Fibroblast of skin of left biceps (primary cell): ENCODE measurements at regions not wholly inside any gene's neighbourhood (a gene's known extent, or its start where the extent isn't known, plus 50 kb on each side); places are given as distances from the start of the nearest gene placed in this dataset.

Experiments
- DNase-seq, 2 experiments: peaks; one replicate each; pipeline ENCODE4 v3.0.0-alpha.2; 2013; ENCODE audit warnings: low read depth in 2 of 2

DNA sequence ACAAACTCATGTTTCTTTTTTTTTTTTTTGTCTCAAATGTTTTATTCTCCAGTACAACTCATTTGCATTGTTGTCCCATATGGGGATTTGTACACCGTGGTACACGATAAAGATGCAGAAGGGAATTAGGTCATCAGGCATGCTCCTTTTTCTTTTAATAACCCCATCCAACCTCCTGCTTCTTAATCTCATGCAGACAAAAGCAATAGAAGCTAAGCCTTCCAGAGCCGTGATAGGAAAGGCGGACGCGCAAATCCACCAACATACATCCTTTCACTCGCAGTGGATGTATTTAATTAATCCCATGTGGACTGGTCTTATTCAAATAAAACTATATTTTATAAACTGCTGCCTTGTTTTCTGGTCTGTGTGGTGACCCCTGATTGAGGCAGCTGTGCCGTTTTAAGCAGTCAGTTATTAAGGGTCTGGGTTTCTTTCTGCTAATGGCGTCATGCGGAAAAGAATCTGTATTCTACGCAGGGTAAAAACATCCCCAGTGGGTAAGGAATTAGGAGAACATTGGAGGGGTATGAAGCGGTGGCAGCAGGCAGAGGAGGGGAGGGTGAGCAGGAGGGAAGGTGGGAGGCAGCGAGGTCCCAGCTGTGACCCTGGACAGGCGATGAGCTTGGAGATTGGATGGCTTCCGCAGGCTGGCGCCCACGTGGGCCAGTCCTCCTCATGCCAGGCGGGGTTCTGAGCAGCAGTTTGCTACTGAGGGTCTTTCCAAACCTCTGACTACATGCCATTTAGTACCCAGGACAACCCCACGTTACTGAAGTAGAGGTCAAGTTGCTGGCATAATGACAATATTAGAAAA is 172.8 kb downstream of the LINC00237 start:
- DNase-seq: no peak

DNA sequence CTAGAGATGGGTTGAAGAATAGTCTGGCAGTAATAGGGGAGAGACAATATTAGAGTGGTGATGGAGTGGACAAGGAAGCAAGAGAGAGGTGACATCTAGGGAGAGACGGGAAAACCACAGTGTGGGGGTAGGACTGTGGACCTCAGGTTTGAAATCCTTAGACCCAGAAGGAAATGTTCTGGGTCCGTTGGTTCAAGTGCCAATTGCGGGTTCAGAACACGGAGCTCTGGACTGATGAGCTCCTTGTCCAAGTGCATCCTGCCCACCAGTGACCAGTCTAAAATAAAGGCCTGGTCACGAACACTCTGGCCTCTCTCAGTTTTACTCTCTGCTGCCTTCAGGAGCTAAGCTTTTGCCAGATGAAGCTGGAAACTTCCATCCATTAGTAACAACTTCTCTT is 174.0 kb downstream of the LINC00237 start:
- no peak for DNase-seq

DNA sequence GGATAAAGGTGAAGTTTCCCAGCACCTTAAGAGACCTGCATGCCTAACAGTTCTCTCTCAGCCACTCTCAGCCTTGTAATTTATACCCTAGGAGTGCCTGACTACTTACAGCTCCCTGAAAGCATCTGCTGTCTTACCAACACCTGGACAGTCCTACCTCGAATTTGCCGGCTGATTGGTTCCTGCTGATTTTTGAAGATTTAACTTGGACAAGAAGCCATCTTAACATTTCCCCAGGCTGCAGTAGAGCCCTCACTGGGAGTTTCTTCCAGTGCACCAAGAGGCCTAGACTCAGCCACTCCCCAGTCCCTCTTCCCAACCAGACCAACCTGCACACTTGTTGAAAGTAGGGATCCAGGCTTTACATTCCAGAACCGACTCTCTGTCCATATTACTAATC is 174.5 kb downstream of the LINC00237 start:
- DNase-seq: no peak

DNA sequence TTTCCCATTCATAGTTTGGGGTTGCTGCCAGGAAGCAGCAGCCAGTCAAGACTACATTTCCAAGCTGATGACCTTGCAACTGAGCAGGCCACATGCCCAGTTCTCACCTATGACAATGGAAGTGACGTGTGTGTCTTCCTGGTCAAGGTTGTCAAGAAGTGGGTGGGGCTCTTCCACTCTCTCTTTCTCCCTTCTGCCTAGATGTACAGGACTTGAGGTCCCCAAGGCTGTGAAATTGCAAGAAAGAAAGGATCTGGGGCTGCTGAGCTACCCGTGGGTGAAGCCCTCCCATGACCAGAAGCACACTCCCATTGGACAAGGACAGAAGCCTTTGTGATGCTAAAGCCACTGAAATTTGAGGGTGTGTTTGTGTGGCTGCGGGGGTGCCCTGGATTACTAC is 175.1 kb downstream of the LINC00237 start:
- no peak for DNase-seq

DNA sequence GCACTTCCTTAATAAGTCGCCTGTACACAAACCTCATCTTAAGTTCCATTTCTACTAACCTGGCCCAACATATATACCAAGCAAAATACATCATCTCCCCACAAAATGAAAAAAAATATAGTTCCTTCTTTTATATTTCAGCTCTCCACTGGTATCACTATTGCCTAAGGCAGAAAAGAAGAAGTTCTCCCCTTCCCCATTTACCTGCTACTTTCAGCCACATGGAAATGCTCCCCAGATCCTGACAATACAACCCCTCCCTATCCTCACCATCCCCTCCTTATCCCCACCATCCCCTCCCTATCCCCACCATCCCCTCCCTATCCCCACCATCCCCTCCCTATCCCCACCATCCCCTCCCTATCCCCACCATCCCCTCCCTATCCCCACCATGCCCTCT is 175.7 kb downstream of the LINC00237 start:
- no peak for DNase-seq

DNA sequence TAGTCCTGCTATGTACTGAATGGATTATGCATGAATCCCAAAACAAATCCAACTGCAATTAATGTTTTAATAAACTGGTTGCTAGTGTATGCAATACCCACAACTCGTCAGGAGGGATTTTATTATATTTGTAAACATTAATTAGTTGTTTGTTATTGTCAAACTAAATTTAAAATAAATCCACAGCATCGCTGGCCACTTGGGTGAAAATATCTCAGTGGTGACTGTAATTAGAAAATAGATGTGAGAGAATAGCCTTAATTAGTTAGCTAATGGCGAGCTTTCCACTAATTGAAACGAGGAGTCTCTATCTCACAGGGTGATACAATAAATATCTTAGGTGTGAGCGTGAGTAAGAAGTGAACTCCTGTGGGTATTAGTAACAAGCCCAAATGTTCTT is 176.8 kb downstream of the LINC00237 start:
- no peak for DNase-seq

DNA sequence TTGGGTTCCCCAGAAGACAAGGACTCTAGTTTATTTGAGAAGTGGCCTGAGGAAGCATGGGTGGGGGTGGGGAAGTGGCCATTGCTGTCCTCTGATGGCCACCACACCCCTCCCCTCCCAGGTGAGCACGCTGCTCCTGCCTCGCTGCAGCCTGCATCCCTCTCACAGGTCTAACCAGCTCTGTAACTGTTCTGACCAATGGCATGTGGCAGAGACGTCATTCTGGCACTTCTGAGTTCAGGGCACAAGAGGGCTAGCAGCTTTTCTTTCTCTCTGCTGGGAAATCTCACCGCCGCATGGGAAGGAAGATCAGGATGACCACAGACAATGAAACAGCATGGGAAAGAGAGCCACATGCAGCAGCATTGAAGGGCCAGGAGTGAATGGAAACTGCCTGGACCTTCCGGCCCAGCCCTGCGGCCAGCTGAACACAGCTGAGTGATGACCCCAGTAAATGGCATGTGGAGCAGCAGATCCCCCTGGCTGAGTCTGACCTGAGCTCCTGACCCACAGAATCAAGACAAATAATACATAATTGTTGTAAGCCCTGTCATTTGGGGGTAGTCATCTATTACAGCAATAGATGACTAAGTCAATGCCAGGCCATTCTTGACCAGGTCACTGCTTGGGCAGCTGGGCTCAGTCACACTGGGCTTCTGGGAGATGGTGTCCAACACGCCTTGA is 179.8 kb downstream of the LINC00237 start:
- no peak for DNase-seq

DNA sequence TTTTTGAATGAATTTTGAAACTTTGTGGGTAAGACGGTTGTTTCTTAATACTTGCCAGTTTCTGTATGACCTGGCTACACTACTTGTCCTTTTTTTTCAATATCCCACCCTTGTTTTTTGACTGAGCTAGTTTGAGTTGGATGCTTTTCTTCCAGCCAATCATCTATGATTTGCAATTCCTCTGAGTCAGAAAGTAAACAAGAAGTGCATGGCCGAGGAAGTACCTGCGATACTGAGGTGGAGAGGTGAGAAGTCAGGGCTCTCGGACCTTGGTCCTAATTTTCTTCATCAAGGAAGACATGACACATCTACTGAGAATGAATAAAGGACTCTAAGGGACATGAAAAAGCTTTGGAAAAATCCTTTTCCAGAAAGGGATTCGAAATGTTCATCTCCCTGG is 185.7 kb downstream of the LINC00237 start:
- no peak for DNase-seq

DNA sequence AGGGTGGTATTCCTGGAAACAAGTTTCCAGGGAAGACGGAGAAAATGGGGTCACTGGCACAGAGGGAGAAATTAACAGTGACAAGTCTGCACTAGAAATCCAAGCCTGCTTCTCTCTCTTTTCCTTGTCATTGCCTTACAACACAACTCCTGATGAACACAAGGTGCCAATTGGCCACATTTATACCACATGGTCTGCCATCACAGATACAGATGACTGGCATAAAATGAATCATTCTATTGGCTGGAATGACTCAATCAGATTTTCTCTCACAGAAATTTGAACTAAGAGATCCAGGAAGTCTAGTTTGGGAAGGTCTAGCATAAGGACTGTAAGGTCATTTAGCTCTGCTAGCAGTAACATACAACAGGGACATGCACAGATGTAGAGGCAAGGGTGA is 190.3 kb downstream of the LINC00237 start:
- DNase-seq: no peak

DNA sequence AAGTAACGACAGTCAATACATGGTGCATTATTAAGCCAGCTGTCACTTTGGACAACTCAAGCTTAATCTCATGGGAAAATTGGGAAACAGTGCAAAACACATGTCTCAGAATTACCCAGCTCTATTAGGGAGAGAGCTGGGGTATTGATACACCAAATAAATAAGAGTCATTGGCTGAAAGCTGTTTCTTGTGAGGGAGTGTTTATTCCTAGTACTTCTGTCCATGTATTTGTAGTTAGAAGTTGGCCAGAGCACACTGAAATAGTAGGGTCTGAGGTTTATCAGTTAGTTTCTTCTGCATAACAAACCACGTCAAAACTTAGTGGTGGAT is 192.0 kb upstream of the RALGAPA2 start:
- DNase-seq: no peak

DNA sequence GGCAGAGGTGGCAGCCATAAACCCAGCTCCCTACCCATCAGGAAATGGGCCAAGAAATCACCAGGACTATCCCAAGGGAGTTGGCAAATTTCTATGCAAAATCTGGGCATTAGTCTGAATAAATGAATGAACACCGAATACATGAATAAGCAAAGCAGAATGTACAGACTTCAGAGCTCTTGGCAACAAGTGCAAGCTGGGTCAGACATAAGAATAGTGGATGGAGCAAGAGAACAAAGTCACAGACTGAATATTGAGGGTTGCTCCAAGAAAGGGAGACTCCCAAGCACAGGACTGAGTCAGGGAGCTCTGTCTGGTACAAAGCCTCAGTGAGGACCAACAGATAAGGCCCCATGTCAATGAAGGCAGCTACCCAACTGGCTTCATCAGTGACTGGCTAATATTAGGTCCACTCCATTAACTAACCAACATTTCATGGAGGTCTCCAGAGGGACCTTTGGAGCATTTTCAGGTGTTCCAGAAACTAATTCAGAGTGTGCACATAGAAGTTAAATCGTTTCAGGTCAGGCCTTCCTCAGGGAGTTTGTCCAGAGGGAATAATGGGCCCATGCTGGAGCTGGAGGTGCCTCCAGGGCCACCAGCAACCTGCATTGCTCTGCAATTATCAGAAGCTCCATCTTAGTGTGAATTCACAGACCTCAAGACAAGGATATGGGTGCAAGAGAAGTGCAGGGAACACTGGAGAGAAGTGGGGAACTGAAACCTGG is 191.5 kb upstream of the RALGAPA2 start:
- no peak for DNase-seq

DNA sequence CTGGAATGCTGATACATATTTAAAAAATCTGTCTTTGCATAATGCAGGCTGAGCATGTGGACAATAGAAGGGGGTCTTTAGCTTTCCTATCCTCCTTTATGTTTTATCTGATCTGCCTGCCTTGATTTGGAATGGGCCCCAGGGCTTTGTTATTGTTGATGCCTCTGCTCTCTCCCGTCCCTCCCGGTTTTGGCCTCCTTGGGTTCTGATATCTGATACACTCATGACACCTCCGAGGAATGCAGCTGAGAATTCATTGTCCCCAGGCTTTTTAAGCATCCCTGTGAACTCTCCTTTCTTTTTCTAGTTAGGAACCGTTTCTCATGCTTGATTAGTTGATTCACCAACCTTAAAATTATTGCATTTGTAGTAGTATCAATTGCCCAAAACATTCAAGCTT is 185.5 kb upstream of the RALGAPA2 start:
- no peak for DNase-seq

DNA sequence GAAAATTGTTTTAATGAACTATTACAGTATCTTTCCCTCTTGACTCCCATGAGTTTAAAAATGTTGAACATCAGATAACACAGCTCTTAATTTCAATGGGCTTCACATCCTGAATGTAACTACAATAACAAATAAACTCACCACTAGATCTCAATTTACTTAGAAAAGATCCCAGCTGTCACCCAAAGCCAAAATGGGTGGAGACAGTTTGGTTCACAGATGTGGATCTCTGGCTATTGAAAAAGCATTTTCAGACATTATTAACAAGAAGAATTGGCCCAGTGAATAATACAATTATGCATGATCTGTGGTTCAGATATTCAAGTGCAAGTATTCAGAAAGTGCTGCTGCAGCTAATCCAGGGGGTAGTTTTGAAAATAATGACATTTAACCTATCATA is 184.7 kb upstream of the RALGAPA2 start:
- no peak for DNase-seq

DNA sequence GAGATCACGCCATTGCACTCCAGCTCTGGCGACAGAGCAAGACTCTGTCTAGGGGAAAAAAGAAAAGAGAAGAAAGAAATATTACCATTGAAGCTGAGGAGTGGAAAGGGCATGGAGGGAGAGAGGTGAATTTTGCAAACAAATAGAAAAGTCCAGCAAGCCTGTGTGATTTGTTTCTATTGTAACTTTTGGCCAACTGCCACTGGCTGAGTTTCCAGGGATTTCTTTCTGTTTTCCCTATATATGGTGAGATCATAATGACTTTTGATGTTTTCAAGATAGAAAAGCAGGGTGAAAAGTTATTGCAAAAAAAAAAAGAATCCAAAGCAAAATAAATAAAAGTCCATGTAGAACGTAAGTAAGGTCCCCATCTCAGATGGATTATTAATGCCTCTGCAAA is 184.2 kb upstream of the RALGAPA2 start:
- DNase-seq: no peak

DNA sequence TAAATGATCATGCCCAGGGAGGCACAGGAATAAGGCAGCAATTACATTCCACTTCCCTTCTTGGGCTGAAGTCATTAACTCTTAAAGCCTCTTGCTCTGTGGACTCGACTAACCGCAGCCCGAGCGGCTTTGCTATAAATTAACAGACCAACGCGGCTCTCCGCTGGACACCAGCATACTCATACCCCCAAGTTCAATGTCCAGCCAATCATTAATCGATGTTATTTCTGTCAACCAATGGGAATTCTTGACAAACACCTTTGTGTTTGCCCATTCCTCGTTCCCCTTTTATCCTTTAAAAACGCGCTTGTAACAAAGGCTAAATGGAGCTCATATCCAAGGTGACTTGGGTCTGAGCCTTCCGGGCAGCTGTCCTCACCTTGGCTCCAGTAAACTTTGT is 183.1 kb upstream of the RALGAPA2 start:
- DNase-seq: no peak

DNA sequence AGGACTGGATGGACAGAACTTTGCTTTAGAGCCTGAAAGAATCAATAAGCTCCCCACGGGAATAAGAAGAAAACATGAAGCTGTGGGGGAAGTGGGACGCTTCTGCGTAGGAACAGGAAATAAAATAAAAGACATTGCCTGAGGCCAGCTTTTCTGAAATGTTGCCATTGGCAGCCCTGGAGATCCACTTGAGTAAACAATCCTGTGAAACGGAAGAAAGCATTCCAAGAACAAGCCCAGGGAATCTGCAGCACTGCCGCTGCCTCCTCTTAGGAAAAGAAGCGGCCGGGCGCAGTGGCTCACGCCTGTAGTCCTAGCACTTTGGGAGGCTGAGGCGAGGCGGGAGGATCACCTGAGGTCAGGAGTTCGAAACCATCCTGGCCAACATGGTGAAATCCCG is 182.3 kb upstream of the RALGAPA2 start:
- DNase-seq: no peak

DNA sequence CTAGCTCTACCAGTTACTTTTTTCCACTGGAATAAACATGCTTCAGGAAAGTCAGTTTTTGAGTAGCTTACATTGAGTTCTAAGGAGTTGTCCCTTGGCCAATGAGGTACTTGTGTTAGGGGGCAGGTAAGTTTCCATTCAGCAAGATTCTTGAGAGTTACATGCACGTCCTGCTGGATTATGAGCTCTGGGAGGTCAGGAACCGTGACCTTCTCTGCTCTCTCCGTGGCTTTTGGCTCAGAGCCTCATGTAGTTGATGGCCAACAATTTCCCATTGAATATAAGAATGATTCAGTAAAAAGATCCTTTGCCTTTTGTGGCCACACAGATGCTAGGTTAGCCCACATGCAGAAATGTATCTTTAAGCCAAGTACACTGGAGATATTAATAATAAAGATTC is 181.8 kb upstream of the RALGAPA2 start:
- no peak for DNase-seq

DNA sequence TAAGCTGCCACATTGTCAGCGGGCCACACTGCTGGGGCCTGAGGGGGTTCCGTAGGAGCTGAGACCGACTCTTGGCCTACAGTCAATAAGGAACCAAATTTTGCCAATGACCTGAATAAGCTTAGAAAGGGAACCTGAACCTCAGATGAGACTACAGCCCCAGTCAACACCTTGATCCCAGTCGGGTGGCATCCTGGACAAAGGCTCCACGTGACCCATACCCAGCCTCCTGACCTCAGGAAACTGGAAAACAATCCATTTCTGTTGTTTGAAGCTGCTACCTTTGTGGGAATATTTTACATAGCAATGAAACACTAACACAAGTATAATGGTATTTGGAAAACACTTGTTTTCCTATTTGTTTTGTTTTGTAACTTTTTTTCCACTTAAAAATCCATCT is 179.9 kb upstream of the RALGAPA2 start:
- DNase-seq: no peak

DNA sequence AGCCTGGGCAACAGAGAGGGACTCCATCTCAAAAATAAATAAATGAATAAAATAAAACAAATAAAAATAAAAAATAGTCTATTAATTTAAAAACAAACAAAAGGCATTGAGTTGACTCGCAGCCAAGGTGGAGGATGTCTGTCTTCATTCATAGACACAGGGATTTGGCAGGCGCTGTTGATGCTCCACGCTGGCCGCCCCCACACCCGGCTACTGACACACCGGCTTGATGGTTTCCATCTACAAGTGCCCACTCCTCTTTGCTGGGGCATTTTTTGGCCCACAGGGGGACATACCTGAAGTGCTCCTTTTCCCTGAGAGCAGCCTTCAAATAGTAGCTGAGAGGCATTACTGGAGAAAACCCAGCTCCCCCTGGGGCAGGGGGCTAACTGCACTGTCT is 178.3 kb upstream of the RALGAPA2 start:
- no peak for DNase-seq

DNA sequence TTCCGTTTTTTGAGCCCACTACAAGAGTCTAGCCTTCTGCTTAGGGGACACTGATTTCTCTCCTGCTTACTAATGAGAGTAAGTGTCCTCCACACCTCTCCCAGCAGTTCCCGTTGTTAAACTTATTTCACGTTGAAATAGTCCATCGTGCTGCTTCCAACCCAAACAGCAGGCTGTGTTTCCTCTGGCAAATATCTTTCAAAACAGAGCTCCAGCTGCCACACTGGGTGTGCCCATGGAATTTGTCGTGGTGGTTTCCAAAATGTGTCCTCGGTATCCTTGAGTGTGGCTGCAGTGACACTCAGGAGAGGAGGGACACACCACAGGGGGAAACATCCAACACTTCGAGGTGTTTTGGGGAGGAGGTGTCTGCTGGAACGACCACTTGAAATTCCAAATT is 176.5 kb upstream of the RALGAPA2 start:
- no peak for DNase-seq

DNA sequence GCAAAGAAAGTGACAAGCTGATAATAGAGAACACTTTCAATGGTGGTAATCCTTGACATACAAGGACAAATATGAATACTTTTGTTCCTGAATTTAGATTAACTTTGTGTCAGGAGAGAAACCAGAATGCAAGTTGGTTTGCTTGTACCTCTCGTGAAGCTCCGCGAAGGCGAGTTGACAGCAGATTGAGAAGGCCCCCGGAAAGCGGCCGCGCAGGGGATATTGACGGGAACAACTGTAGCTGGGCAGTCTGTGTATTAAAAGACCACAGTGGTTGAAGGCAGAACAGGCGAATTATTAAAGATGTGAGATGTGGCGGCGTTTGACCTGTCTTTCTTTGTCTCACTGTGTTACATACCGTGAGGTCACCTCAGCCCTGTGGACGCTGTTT is 175.8 kb upstream of the RALGAPA2 start:
- no peak for DNase-seq

DNA sequence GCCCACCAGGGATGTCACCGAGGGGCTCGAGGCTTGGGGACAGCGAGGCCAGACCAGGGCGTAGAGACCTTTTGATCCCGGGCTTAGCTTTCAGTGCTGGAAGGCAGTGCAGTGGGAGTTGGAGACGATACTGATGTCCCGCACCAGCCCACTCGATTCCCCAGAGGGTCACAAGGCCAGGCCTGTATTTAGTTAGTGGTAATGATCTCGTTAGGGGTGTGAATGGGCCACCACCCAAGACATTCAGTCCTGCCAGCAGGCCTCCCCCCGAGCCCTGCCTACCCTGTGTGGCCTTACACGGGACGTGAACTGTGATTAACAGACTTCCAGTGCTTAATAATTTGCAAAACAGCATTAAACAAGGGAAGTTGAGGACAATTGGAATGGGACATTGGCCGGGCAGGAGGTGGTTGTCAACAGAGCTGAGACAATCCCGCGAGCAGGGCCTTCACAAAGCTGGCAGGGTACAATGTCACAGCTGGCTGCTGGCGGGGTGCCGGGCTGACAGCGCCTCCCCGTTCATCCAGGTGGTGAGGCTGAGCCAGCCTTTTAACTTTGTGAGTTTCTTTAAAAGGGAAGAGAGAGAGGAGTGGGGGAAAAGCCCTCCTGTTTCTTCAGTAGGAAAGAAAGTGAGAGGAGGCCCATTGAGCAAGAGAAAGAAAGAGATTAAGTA is 175.3 kb upstream of the RALGAPA2 start:
- no peak for DNase-seq

DNA sequence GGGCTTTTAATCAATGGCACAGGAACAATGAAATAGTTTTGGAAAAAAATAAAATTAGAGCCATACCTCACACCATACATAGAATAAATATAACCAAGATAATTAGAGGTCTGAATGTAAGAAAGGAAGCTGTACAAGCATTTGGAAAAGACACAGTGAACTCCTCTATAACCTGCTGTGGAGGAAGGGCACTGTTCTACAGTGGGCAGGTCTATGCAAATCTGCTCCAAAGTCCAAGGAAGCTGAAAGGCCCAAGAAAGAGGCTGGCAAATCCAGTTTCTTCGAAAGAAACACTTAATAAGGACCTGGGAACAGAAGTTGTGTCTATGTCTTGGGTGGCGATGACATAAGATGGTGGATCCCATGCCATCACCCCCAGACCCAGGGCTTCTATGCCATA is 169.4 kb upstream of the RALGAPA2 start:
- DNase-seq: no peak
